ENCODE measurements at regions not wholly inside any gene's neighbourhood (a gene's known extent, or its start where the extent isn't known, plus 50 kb on each side); places are given as distances from the start of the nearest gene placed in this dataset.

GRCh38 chr4:36794716-36795115, 449.8 kb upstream of the NWD2 start:
- H3K4me1 Mint-ChIP-seq (ENCODE audit: low read depth) = no peaks in the 10 kb centered on the region
- ATAC-seq (no peak), DNase-seq (no peak)
- intact Hi-C loops (cut with micrococcal nuclease) = no loop called here
- no peak overlapping the region for H3K27ac Mint-ChIP-seq
- ChIA-PET POLR2A (no interaction called here), CTCF (no interaction called here)
- no peak overlapping the region for H3K4me3 Mint-ChIP-seq
- no peaks in the 10 kb centered on the region for H3K27me3 Mint-ChIP-seq
- H3K9me3 Mint-ChIP-seq = peaks cover 8% of the 10 kb centered on the region
- H3K36me3 Mint-ChIP-seq (ENCODE audit: low read depth) = no peaks in the 10 kb centered on the region
- TF ChIP-seq, protein P1, sequence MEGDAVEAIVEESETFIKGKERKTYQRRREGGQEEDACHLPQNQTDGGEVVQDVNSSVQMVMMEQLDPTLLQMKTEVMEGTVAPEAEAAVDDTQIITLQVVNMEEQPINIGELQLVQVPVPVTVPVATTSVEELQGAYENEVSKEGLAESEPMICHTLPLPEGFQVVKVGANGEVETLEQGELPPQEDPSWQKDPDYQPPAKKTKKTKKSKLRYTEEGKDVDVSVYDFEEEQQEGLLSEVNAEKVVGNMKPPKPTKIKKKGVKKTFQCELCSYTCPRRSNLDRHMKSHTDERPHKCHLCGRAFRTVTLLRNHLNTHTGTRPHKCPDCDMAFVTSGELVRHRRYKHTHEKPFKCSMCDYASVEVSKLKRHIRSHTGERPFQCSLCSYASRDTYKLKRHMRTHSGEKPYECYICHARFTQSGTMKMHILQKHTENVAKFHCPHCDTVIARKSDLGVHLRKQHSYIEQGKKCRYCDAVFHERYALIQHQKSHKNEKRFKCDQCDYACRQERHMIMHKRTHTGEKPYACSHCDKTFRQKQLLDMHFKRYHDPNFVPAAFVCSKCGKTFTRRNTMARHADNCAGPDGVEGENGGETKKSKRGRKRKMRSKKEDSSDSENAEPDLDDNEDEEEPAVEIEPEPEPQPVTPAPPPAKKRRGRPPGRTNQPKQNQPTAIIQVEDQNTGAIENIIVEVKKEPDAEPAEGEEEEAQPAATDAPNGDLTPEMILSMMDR (IDR thresholded peaks at IDR 0.05) = no peak

GRCh38 chr4:36812149-36812548, 432.4 kb upstream of the NWD2 start:
- H3K4me3 Mint-ChIP-seq = no peak overlapping the region
- no peak for ATAC-seq
- intact Hi-C loops (cut with micrococcal nuclease) = no loop called here
- no peaks in the 10 kb centered on the region for H3K9me3 Mint-ChIP-seq
- no peak overlapping the region for H3K27ac Mint-ChIP-seq
- CTCF ChIA-PET = no interaction called here
- TF ChIP-seq, protein P1 (IDR thresholded peaks at IDR 0.05) = no peak
- H3K27me3 Mint-ChIP-seq = no peaks in the 10 kb centered on the region
- POLR2A ChIA-PET = no interaction called here
- no peak for DNase-seq
- H3K36me3 Mint-ChIP-seq (ENCODE audit: low read depth) = no peaks in the 10 kb centered on the region
- no peaks in the 10 kb centered on the region for H3K4me1 Mint-ChIP-seq (ENCODE audit: low read depth)

GRCh38 chr4:36815536-36815935, 429.0 kb upstream of the NWD2 start:
- TF ChIP-seq, protein P1 (IDR thresholded peaks at IDR 0.05) = no peak
- Mint-ChIP-seq H3K27me3 (no peaks in the 10 kb centered on the region), H3K27ac (no peak overlapping the region), H3K9me3 (no peaks in the 10 kb centered on the region), H3K4me1 (ENCODE audit: low read depth) (no peaks in the 10 kb centered on the region), H3K4me3 (no peak overlapping the region), H3K36me3 (ENCODE audit: low read depth) (no peaks in the 10 kb centered on the region)
- DNase-seq = no peak
- no peak for ATAC-seq
- CTCF ChIA-PET = no interaction called here
- POLR2A ChIA-PET = no interaction called here
- intact Hi-C loops (cut with micrococcal nuclease) = no loop called here

- CTCF ChIA-PET = no interaction called here
- no peaks in the 10 kb centered on the region for H3K36me3 Mint-ChIP-seq (ENCODE audit: low read depth)
- POLR2A ChIA-PET = no interaction called here
- DNase-seq (no peak), ATAC-seq (no peak)
- H3K4me3 Mint-ChIP-seq = no peak overlapping the region
- H3K27ac Mint-ChIP-seq = no peak overlapping the region
- intact Hi-C loops (cut with micrococcal nuclease) = no loop called here
- peaks cover 2% of the 10 kb centered on the region for H3K9me3 Mint-ChIP-seq
- peaks cover 2% of the 10 kb centered on the region for H3K27me3 Mint-ChIP-seq
- H3K4me1 Mint-ChIP-seq (ENCODE audit: low read depth) = no peaks in the 10 kb centered on the region
- TF ChIP-seq, protein P1 (IDR thresholded peaks at IDR 0.05) = no peak
These were observed 421.2 kb upstream of the NWD2 start for GRCh38 chr4:36823199-36823967.

- Mint-ChIP-seq H3K27me3 (peaks cover 2% of the 10 kb centered on the region), H3K36me3 (ENCODE audit: low read depth) (no peaks in the 10 kb centered on the region), H3K4me3 (no peak overlapping the region), H3K9me3 (peaks cover 2% of the 10 kb centered on the region), H3K27ac (no peak overlapping the region), H3K4me1 (ENCODE audit: low read depth) (no peaks in the 10 kb centered on the region)
- ATAC-seq (no peak), DNase-seq (no peak)
- intact Hi-C loops (cut with micrococcal nuclease) = no loop called here
- TF ChIP-seq, protein P1 (IDR thresholded peaks at IDR 0.05) = no peak
- CTCF ChIA-PET = interaction anchor here (0.7 to 0.8 kb wide), 2 partner anchors 24 to 544 kb away, joined by 3 read pairs; no protein-coding TSS in a partner anchor
- POLR2A ChIA-PET = no interaction called here
These were observed 419.9 kb upstream of the NWD2 start for GRCh38 chr4:36824682-36825081.
